ENCODE measurements at regions not wholly inside any gene's neighbourhood (a gene's known extent, or its start where the extent isn't known, plus 50 kb on each side); places are given as distances from the start of the nearest gene placed in this dataset.

DNA sequence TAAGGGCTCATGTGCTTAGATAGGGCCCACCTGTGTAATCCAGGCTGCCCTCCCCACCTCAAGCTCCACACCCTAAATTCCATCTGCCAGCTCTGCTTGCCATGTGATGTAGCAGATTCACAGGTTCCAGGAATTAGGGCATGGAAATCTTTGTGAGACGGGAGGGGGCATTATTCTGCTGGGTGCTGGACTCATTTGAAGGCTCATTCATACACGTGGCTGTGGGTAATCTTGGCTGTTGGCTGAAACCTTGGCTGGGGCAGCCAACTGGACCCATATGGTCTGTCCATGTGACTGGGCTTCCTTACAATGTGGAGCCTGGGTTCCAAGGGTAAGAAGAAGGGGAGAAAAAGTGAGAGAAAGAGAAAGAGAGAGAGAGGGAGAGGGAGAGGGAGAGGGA, 115.1 kb downstream of the CYLD start:
- H3K36me3 Mint-ChIP-seq: no peaks in the 10 kb centered on the region
- no peaks in the 10 kb centered on the region for H3K4me1 Mint-ChIP-seq
- ATAC-seq (ENCODE audit: low read depth): no peak
- H3K9me3 Mint-ChIP-seq: no peaks in the 10 kb centered on the region
- no peak overlapping the region for H3K27ac Mint-ChIP-seq
- H3K4me3 Mint-ChIP-seq: no peak overlapping the region
- no peak for DNase-seq
- POLR2A ChIA-PET: no interaction called here
- H3K27me3 Mint-ChIP-seq: peaks cover 4% of the 10 kb centered on the region

- Mint-ChIP-seq H3K9me3 (no peaks in the 10 kb centered on the region), H3K4me3 (no peak overlapping the region), H3K4me1 (no peaks in the 10 kb centered on the region), H3K27ac (no peak overlapping the region), H3K36me3 (no peaks in the 10 kb centered on the region), H3K27me3 (peaks cover 21% of the 10 kb centered on the region)
- DNase-seq: no peak
- POLR2A ChIA-PET: no interaction called here
- ATAC-seq (ENCODE audit: low read depth): no peak
Measured at GRCh38 chr16:50853329-50853728, 111.4 kb downstream of the CYLD start.
